SKM-1 (cell line): ENCODE measurements at regions not wholly inside any gene's neighbourhood (a gene's known extent, or its start where the extent isn't known, plus 50 kb on each side); places are given as distances from the start of the nearest gene placed in this dataset.

Experiments used
- DNase-seq: peaks from one replicate; lab custom pipeline; 2025; ENCODE audit not compliant: unreplicated experiment; lab: John Stamatoyannopoulos, UW

DNA sequence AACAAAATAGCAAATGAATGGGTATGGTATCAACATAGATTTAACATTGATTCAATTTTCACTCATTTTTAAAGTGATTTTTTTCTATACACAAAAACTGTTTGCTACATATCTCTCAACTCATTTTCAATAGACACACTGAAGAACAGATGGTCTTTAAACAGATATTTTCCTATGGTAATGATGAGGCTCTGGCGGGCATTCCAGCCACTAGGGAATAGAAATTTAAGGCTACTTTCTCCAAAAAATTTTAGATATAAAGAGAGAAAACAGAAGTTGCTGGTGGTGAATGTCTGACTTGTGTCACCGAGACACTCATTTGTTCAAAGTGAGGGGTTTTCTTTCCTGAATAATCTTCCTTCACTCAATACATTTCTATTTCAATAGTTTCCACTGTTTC is 693.0 kb downstream of the ETS1 start:
- no peak for DNase-seq

DNA sequence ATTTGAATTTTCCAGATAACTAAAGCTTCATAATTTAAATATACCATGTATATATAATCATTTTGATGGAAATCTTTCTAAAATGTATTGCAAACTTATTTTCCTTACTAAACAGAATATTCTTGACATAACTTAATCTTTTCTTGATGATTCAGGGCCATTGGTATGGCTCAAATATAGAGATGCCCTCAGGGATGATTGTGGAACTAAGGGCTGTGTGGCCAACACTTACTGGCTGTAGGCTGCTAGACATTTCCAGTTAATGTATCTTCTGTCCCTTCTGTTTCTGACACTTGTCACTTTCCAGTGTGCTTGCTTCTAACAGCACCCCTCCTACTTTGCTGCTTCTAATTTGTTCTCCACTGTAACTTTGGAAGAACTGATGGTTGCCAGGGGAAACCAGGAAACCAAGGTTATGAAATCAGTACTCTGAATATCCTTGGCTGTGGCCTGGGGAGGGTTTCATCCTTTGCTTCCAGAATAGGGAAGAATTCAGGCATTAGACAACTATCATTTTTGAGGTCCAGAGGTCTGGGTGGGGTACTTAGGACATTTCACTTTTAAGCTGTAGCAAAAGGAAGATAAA is 697.2 kb downstream of the ETS1 start:
- no peak for DNase-seq

DNA sequence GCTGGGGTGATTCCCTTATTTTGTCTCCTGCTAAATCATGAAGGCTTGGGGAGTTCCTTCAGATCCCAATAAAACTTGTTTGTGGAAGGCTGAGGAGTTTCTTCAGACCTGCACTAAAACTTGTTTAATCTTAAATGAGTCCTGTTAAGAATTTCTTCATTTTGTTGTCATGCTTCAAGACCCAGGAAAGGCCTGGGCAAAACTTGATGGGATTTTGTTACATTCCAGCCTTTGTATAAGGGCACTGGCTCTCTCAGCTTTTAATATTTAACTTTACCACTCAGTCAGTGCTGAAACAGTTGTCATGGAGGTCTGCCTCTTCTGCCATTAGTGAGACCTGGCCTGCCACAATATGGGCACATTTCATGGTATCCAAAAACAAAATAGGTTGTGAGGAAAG is 699.0 kb downstream of the ETS1 start:
- no peak for DNase-seq

DNA sequence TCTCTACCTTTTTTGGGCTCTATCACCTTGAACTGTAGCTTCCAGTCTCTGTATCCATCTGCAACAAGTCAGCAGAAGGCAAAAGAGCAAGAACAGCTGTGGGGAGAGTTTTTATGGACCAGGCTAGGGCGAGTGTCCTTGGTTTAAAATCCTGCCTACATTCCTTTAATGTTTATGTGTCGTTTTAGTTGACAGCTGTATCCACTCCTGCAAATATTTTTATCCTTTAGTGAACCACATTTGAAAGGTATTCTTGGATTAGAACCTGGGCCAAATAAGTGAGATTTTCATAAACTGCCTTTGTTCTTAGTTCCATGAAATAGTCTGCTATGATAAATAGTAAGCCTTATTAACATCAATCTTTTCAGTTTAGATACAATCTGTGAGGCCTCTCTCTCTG is 712.2 kb downstream of the ETS1 start:
- no peak for DNase-seq

DNA sequence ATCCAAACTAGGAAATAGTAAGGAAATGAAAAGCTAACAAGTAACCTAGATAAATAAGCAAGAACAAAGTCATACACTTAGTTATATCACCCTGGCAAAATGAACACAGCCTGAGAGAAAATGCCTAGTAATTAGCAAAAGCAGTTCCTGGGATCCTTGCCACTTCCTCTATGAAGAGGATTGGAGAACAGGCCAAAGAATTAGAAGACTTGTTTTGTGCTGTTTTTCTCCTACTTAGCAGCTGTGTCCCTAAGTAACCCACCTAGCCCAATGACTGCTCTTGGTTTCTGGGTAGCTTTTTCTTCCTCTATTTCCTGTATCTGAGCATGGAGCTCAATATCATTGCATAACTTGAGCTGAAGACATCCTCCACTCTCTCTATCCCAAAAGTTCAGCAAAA is 713.9 kb downstream of the ETS1 start:
- DNase-seq = no peak

DNA sequence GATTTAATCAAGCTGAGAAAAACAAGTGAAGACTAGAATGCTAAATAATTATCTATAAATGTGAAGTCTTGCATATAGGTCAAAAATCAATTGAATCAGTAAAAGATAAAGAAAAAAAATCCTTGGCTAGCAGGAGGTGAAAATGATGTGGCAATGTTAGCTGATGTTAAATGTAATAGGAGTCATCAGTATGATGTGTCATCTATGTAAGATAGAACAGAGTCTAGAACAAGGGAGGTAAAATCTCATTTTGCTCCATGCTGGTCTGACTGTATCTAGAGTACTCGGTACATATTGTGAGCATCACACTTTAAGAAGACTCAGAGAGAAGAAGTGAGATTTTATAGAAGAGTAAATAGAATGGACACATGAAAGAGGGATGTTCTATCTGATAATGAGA is 721.2 kb downstream of the ETS1 start:
- no peak for DNase-seq

DNA sequence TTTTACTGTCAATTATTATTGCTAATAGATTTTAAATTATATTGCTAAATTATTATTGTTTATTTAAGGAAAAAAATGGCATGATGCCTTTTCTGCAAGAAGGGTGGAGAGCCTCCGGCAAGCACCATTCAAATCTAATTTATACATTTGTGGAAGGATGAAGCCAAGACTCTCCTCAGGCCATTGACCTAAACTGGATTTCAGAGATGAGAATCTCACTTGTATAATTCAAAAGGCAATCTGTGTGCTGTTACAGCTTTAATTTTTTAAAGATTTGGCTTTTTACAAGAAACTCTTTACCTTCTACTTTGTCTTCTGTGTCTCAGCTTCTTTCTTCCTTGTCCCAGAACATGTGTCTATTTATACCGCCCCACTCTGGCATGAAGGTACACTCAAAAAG is 722.5 kb downstream of the ETS1 start:
- no peak for DNase-seq

DNA sequence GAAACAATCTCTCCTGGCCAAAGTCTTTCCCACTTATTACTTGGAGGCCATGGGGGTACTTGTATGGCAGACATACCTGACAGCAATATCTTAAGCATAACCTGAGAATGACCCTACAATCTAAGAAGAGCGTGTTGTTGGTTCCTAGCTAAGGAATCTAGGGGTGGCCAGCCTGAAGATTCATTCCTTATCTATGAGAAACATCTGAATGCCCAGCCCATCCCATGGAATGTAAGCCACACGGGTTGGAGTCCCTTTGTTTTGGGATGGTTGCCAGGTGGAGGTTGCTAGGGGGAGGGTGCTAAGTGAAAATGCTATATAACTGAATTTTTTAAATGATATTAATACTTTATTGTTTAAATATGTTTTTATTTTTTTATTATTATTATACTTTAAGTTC is 725.0 kb downstream of the ETS1 start:
- no peak for DNase-seq

DNA sequence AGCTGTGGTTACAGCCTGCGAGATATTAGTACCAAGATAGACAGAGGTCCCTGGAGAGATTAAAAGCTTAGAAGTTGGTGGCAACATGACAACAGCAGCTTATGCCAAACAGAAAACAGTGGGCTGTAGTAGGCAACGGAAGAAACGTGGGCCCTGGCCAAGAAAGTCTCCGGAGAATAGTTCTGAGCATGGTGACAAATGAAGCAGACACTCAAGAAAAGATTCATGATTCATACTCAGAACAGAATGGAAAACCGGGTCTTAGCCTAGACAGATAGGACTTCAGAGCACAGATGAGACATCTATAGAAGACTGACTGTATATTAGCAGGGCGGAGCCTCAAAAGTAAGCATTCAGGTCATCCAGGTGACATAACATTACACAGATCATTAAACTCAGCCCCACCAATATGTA is 727.4 kb downstream of the ETS1 start:
- no peak for DNase-seq

DNA sequence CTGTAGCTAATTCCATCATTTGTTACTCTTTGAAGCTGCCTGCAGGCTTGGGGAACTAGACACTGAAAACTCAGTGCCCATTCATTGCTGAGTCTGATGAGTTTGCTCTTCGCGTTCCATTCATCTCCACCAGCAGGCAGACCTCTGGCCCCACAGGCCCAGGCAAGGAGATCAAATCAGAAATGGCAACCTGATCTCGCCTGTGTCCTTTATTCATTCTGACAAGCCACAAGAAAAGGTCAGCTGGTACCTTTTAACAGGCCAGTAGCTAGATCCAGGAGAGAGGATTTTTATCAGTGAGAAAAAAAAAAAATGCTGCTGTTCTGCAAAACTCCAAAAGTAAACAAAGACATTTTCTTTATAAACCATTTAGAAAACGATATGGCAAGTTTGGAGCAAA is 742.5 kb downstream of the ETS1 start:
- no peak for DNase-seq

DNA sequence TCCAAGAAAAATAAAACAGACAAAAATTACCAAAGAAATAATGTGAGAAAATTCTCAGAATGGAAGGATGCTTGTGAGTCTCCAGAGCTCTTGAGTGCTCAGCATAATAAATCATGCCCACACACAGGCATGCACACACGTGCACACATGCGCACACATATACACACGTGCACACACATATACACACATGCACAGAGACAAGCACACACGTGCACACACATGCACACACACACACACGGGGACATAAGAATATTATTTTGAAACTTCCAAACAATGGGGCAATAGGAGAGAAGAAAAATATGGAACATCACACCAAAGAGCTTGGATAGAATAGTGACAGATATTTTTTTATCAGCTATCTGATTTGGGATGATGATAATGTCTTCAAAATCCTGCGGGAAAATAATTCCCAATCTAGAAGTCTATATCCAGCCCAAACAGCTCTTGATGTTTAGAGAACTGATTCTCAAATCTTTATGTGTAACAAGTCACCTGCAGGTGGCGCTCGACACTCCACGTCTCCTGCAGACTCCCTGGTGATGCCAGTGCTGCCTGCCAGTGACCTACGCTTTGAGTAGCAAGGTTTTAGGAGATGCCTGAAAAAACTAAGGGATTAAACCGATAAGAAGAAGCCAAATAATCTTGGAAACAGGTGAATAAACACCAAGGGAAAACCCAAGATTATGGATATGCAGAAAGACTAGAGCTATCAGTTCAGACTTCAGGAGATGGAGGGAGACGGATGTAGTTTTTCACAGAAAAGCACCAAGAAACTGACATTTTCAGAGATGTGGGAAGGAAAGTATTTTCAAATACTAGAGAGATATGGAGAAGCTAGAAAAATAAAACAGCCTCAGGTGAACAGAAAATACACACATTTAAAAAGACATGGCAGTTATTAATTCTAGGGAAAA is 743.6 kb downstream of the ETS1 start:
- peak; percentile 26 for DNase-seq

DNA sequence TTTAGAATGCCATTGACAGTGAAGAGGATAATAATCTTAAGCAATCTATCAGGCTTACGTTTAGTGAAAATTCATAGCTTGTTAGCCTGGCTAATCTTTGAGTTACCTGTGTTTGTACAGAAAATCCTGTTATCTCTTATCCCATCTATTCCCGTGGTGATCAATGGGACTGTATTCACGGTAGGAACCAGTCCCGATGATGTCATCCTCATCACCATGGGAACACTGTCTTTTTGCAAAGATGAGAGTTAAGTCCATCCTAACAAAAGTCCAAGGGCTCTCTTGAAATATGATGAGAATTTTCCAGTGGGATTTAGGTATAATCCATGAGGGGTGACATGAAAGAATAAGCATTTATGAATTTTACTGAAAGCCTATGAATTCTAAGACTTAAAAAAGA is 762.2 kb downstream of the ETS1 start:
- no peak for DNase-seq

DNA sequence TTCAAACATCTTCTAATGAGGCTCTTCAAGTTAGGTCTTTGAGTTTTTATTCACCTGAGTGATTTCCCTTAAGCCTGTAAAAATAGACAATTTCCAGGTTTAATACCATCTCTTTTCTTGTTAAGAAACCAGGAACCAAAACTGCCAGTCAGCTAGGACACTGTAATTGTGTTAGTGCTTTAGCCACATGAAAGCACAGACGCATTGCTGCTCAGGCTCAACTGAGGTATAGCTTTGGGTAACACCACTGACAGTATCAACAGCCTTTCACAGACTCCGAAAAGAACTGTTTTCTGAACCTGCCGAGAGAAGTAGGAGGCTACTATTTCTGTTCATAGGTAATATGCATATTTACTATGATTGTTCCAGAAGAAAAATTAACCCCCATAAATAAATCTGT is 768.7 kb downstream of the ETS1 start:
- DNase-seq = no peak

DNA sequence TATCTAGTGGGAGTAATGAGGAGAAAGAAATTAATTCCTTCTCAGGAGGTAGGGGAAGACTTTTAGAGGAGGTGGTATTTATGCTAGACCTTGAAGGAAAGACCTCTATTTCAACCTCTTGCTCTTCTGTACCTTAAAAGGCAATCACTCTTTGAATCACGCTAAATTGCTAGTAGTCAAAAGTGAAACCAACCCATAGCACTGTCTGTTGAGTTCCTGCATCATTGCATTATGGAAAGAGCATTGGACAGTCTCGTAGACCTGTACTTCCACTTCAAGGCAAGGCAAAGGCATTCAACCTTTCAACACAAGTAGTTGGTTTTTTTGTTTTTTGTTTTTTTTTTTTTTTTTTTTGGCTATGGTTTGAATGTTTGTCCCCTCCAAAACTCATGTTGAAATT is 770.4 kb downstream of the ETS1 start:
- no peak for DNase-seq

DNA sequence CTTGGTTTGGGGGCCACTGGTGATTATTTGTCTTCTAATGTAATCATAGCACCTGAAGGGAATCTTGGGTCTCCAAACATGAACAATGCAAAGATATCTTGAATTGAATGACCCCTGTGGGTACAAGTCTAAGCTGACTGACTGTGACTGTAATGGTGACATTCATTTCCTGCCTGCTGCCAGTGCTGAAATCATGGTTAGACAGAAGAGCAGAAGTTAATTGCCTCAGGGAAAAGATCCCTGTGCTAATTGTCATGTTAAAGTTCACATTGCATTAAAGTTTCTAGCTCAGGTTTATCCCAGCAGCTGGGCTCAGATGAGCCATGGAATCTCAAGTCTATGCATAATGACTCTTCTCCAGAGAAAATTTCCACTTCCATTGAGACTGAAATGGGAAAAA is 772.0 kb downstream of the ETS1 start:
- DNase-seq = no peak

DNA sequence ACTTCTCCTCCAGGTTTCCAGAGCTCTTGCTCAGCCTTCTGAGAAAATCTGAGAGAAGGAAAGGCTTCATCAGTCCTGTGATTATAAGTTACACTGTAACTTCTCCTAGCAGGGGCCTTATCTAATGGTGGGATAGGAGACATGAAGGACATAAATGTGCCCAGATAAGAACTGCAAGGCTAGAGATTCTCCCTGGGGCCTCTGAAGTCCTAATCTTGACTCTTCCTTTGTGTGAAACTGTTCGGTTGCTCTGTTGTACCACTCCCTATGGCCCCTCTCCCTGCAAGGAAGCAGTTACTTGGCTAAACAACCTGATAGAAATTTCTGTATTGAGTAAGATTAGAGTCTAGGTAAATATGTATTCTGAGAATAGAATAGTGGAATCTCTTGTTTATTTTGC is 780.9 kb downstream of the ETS1 start:
- DNase-seq = no peak

DNA sequence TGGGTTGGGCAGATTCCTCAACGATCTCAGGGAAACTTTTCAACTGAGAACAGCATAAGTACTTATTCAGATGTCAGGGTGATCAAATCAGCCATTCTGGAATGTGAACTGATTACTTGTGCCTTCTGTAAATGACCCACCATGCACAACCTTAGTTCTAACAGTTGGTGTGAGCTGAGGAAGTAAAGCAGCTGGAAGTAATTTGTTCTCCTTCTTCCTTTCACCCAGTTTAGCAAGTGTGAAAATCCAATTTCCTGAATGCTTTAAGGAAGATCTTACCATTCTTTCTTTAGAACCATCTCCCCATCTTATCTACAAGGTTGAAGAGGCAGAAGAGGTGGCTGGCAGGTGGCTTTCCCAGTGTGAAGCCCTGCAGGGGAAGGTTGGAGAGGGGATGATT is 781.6 kb downstream of the ETS1 start:
- no peak for DNase-seq

DNA sequence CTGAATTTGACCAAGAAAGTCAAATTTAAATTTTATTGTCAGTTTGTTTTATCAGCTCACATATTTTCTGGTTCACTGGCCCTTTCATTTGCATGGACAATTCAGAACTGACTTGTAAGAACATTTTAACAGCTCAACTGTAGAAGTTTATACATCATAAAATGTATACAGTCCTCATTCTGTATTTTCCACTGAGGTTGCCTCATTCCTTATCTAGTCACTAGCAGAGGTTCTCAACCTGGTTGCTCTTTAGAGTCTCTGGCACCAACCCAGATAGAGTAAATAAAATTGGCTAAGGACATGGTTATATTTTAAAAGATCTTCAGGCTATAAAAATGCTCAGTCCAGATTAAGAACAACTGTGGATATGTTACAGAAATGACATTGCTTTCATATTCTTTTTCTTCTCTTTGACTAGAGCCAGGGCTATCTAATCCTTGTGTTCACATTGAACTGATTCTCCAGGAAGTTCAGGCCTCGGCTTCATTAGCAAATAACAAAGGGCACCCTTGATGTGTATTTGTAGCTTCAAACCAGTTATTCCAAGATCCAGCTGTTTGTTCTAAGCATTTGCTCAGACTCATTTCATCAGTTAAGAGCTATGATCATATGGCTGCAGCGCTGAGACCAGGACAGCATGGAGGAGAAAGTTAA is 782.5 kb downstream of the ETS1 start:
- DNase-seq = no peak

DNA sequence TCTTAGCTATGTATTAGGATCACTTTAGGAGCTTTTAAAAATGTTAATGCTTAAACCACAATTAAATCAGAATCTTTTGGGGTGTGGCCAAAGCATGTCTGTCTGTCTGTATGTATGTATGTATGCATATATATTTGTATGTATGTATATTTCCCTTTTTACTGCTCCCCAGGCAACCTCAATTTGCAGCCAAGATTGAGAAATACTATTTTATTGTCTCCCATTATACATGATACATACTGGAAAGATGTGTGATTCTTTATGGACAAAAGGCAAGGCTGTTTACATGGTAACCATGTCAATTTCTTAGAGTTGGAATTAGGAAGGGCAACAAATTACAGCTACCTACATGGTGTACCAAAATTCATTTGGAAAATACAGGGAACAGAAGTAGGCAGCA is 783.6 kb downstream of the ETS1 start:
- no peak for DNase-seq

DNA sequence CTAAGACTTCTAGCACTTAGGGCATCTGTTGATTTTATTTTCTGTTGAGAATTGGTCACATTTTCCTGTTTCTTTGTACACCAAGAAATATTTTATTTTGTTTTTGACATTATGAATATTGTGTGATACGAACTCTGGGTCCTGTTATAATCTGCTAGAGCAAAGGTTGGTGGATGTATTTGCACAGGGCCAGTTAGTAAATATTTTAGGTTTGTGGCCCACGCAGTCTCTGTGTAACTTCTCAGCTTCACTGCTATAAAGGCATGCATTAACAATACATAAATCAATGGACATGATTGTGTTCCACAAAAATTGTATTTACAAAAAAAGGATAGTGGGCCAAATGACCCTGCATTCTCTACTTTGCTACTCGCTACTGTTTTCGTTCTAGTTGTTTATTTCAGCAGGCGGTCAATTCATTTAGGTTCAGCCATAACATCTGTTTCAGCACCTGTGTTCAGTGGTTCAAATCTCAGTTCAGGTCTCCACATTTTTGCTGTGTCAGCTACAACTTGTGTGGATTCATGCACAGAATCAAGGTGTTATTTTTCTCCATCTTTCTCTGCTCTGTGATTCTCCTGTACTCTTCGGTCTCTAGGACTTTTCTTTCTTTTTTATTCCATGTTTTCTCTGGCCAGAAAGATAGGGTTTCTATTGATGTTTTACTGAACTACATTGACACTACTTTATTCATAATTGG is 786.2 kb downstream of the ETS1 start:
- no peak for DNase-seq

DNA sequence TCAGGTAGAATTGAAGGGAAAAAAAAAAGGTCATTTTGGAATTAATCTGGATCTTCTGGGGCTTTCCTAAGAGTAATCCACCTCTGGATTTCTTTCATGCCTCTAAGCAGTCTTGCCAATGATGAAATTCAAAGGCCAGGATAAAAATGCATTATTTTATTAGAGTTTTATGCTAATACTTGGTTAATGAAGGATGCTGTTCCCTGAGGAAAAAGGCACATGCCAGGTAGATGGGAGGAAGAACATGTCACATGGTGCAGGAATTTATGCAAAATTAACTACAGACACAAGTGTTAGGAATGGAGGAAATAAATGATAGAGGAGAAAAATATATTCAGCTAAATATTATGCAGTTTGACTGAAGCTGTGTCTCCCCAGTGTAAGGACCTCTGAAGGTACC is 792.0 kb downstream of the ETS1 start:
- no peak for DNase-seq

DNA sequence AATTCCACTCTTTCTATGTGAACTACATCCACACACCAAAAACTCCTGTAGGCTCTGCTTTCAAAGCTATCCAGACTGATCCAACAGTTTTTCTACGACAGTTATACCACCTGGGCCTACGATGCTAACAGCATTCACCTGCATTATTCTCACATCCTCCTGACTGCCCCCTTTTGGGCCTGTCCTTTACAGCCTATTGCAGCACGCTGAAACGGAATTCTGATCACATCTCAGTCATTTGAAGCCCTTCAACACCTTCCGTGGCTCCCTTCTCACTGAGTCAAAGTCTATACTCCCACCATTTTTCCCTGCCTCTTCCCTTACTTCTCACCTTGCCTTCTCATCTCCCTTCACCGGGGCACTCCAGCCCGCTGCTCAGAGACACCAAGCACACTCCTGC is 791.3 kb upstream of the KIRREL3 start:
- no peak for DNase-seq
